ENCODE measurements at regions not wholly inside any gene's neighbourhood (a gene's known extent, or its start where the extent isn't known, plus 50 kb on each side); places are given as distances from the start of the nearest gene placed in this dataset.
"Not testable (repeated sequence)": the region's sequence is repeated elsewhere in the genome, so short reads cannot be mapped to it uniquely, and the experiment has no call there.

- no peak overlapping the region for H3K4me3 ChIP-seq (ENCODE audit: low read length in 2 of 2)
- H3K27ac ChIP-seq (ENCODE audit: low read depth in 1 of 2, low read length in 1 of 2), result no peak overlapping the region
- H3K27me3 ChIP-seq (ENCODE audit: control insufficient read depth in 2 of 2, insufficient read depth in 1 of 2, low read length in 1 of 2), result no peaks in the 10 kb centered on the region
- H3K4me1 ChIP-seq (ENCODE audit: control insufficient read depth in 2 of 2, insufficient read depth in 2 of 2, low read length in 2 of 2), result no peaks in the 10 kb centered on the region
- DNase-seq (ENCODE audit: low read depth in 6 of 9, low spot score in 9 of 9), result no peak
- WGBS, result 92% methylated on average over 3 of the region's 3 CpGs
- H3K36me3 ChIP-seq (ENCODE audit: control insufficient read depth in 2 of 2, insufficient read depth in 2 of 2, low read length in 1 of 2), result no peaks in the 10 kb centered on the region
- H3K9me3 ChIP-seq (ENCODE audit: control insufficient read depth in 2 of 2, insufficient read depth in 1 of 2, low read length in 1 of 2), result no peaks in the 10 kb centered on the region
Measured at GRCh38 chr9:107779731-107780130, 290.2 kb upstream of the KLF4 start.

- Histone ChIP-seq H3K27ac (ENCODE audit: low read depth in 1 of 2, low read length in 1 of 2) (no peak overlapping the region), H3K27me3 (ENCODE audit: control insufficient read depth in 2 of 2, insufficient read depth in 1 of 2, low read length in 1 of 2) (no peaks in the 10 kb centered on the region), H3K4me3 (ENCODE audit: low read length in 2 of 2) (no peak overlapping the region), H3K9me3 (ENCODE audit: control insufficient read depth in 2 of 2, insufficient read depth in 1 of 2, low read length in 1 of 2) (no peaks in the 10 kb centered on the region), H3K36me3 (ENCODE audit: control insufficient read depth in 2 of 2, insufficient read depth in 2 of 2, low read length in 1 of 2) (no peaks in the 10 kb centered on the region), H3K4me1 (ENCODE audit: control insufficient read depth in 2 of 2, insufficient read depth in 2 of 2, low read length in 2 of 2) (no peaks in the 10 kb centered on the region)
- 85% methylated on average over 1 of the region's 1 CpG for WGBS
- DNase-seq (ENCODE audit: low read depth in 6 of 9, low spot score in 9 of 9), result no peak
Measured at GRCh38 chr9:107778661-107779060, 289.1 kb upstream of the KLF4 start.

GRCh38 chr9:107774099-107774498, 284.5 kb upstream of the KLF4 start:
- H3K4me3 ChIP-seq (ENCODE audit: low read length in 2 of 2); DNase-seq (ENCODE audit: low read depth in 6 of 9, low spot score in 9 of 9); H3K27me3 ChIP-seq (ENCODE audit: control insufficient read depth in 2 of 2, insufficient read depth in 1 of 2, low read length in 1 of 2); H3K27ac ChIP-seq (ENCODE audit: low read depth in 1 of 2, low read length in 1 of 2); H3K9me3 ChIP-seq (ENCODE audit: control insufficient read depth in 2 of 2, insufficient read depth in 1 of 2, low read length in 1 of 2); H3K4me1 ChIP-seq (ENCODE audit: control insufficient read depth in 2 of 2, insufficient read depth in 2 of 2, low read length in 2 of 2); H3K36me3 ChIP-seq (ENCODE audit: control insufficient read depth in 2 of 2, insufficient read depth in 2 of 2, low read length in 1 of 2): not testable (repeated sequence)
- 70% methylated on average over 2 of the region's 2 CpGs for WGBS

GRCh38 chr9:107772988-107773387, 283.4 kb upstream of the KLF4 start:
- Histone ChIP-seq H3K27ac (ENCODE audit: low read depth in 1 of 2, low read length in 1 of 2) (no peak overlapping the region), H3K4me3 (ENCODE audit: low read length in 2 of 2) (no peak overlapping the region)

GRCh38 chr9:107770716-107771115, 281.1 kb upstream of the KLF4 start:
- Histone ChIP-seq H3K4me1 (ENCODE audit: control insufficient read depth in 2 of 2, insufficient read depth in 2 of 2, low read length in 2 of 2) (no peaks in the 10 kb centered on the region), H3K27me3 (ENCODE audit: control insufficient read depth in 2 of 2, insufficient read depth in 1 of 2, low read length in 1 of 2) (no peaks in the 10 kb centered on the region), H3K27ac (ENCODE audit: low read depth in 1 of 2, low read length in 1 of 2) (no peak overlapping the region), H3K4me3 (ENCODE audit: low read length in 2 of 2) (no peak overlapping the region), H3K9me3 (ENCODE audit: control insufficient read depth in 2 of 2, insufficient read depth in 1 of 2, low read length in 1 of 2) (peaks cover 0 to 3% of the 10 kb centered on the region in 2 donors), H3K36me3 (ENCODE audit: control insufficient read depth in 2 of 2, insufficient read depth in 2 of 2, low read length in 1 of 2) (no peaks in the 10 kb centered on the region)
- DNase-seq (ENCODE audit: low read depth in 6 of 9, low spot score in 9 of 9), result no peak

More at GRCh38 chr9:107772988-107773387, 283.4 kb upstream of the KLF4 start:
- no peak for DNase-seq (ENCODE audit: low read depth in 6 of 9, low spot score in 9 of 9)
- Histone ChIP-seq H3K36me3 (ENCODE audit: control insufficient read depth in 2 of 2, insufficient read depth in 2 of 2, low read length in 1 of 2) (no peaks in the 10 kb centered on the region), H3K27me3 (ENCODE audit: control insufficient read depth in 2 of 2, insufficient read depth in 1 of 2, low read length in 1 of 2) (no peaks in the 10 kb centered on the region), H3K4me1 (ENCODE audit: control insufficient read depth in 2 of 2, insufficient read depth in 2 of 2, low read length in 2 of 2) (no peaks in the 10 kb centered on the region), H3K9me3 (ENCODE audit: control insufficient read depth in 2 of 2, insufficient read depth in 1 of 2, low read length in 1 of 2) (peaks cover 0 to 3% of the 10 kb centered on the region in 2 donors)
- WGBS, result 91% methylated on average over 3 of the region's 3 CpGs

GRCh38 chr9:107768224-107768623, 278.7 kb upstream of the KLF4 start:
- H3K4me1 ChIP-seq (ENCODE audit: control insufficient read depth in 2 of 2, insufficient read depth in 2 of 2, low read length in 2 of 2), result no peaks in the 10 kb centered on the region
- no peaks in the 10 kb centered on the region for H3K36me3 ChIP-seq (ENCODE audit: control insufficient read depth in 2 of 2, insufficient read depth in 2 of 2, low read length in 1 of 2)
- WGBS, result 83% methylated on average over 9 of the region's 9 CpGs
- H3K27me3 ChIP-seq (ENCODE audit: control insufficient read depth in 2 of 2, insufficient read depth in 1 of 2, low read length in 1 of 2), result no peaks in the 10 kb centered on the region
- peaks cover 0 to 2% of the 10 kb centered on the region in 2 donors for H3K9me3 ChIP-seq (ENCODE audit: control insufficient read depth in 2 of 2, insufficient read depth in 1 of 2, low read length in 1 of 2)
- no peak overlapping the region for H3K4me3 ChIP-seq (ENCODE audit: low read length in 2 of 2)
- H3K27ac ChIP-seq (ENCODE audit: low read depth in 1 of 2, low read length in 1 of 2), result no peak overlapping the region
- DNase-seq (ENCODE audit: low read depth in 6 of 9, low spot score in 9 of 9), result no peak

GRCh38 chr9:107767711-107768110, 278.1 kb upstream of the KLF4 start:
- Histone ChIP-seq H3K4me3 (ENCODE audit: low read length in 2 of 2) (no peak overlapping the region), H3K27ac (ENCODE audit: low read depth in 1 of 2, low read length in 1 of 2) (no peak overlapping the region), H3K36me3 (ENCODE audit: control insufficient read depth in 2 of 2, insufficient read depth in 2 of 2, low read length in 1 of 2) (no peaks in the 10 kb centered on the region), H3K4me1 (ENCODE audit: control insufficient read depth in 2 of 2, insufficient read depth in 2 of 2, low read length in 2 of 2) (no peaks in the 10 kb centered on the region), H3K9me3 (ENCODE audit: control insufficient read depth in 2 of 2, insufficient read depth in 1 of 2, low read length in 1 of 2) (no peaks in the 10 kb centered on the region), H3K27me3 (ENCODE audit: control insufficient read depth in 2 of 2, insufficient read depth in 1 of 2, low read length in 1 of 2) (no peaks in the 10 kb centered on the region)
- 96% methylated on average over 4 of the region's 4 CpGs for WGBS
- no peak for DNase-seq (ENCODE audit: low read depth in 6 of 9, low spot score in 9 of 9)

- H3K27ac ChIP-seq (ENCODE audit: low read depth in 1 of 2, low read length in 1 of 2); H3K4me3 ChIP-seq (ENCODE audit: low read length in 2 of 2); H3K27me3 ChIP-seq (ENCODE audit: control insufficient read depth in 2 of 2, insufficient read depth in 1 of 2, low read length in 1 of 2); H3K36me3 ChIP-seq (ENCODE audit: control insufficient read depth in 2 of 2, insufficient read depth in 2 of 2, low read length in 1 of 2); H3K4me1 ChIP-seq (ENCODE audit: control insufficient read depth in 2 of 2, insufficient read depth in 2 of 2, low read length in 2 of 2); DNase-seq (ENCODE audit: low read depth in 6 of 9, low spot score in 9 of 9); H3K9me3 ChIP-seq (ENCODE audit: control insufficient read depth in 2 of 2, insufficient read depth in 1 of 2, low read length in 1 of 2): not testable (repeated sequence)
- WGBS, result 95% methylated on average over 2 of the region's 2 CpGs
Measured at GRCh38 chr9:107763469-107763868, 273.9 kb upstream of the KLF4 start.

GRCh38 chr9:107761307-107761706, 271.7 kb upstream of the KLF4 start:
- Histone ChIP-seq H3K27ac (ENCODE audit: low read depth in 1 of 2, low read length in 1 of 2) (no peak overlapping the region), H3K36me3 (ENCODE audit: control insufficient read depth in 2 of 2, insufficient read depth in 2 of 2, low read length in 1 of 2) (no peaks in the 10 kb centered on the region), H3K9me3 (ENCODE audit: control insufficient read depth in 2 of 2, insufficient read depth in 1 of 2, low read length in 1 of 2) (no peaks in the 10 kb centered on the region), H3K4me3 (ENCODE audit: low read length in 2 of 2) (no peak overlapping the region), H3K27me3 (ENCODE audit: control insufficient read depth in 2 of 2, insufficient read depth in 1 of 2, low read length in 1 of 2) (no peaks in the 10 kb centered on the region), H3K4me1 (ENCODE audit: control insufficient read depth in 2 of 2, insufficient read depth in 2 of 2, low read length in 2 of 2) (no peaks in the 10 kb centered on the region)
- WGBS, result 93% methylated on average over 2 of the region's 2 CpGs
- no peak for DNase-seq (ENCODE audit: low read depth in 6 of 9, low spot score in 9 of 9)
